ENCODE measurements at regions not wholly inside any gene's neighbourhood (a gene's known extent, or its start where the extent isn't known, plus 50 kb on each side); places are given as distances from the start of the nearest gene placed in this dataset.

DNA sequence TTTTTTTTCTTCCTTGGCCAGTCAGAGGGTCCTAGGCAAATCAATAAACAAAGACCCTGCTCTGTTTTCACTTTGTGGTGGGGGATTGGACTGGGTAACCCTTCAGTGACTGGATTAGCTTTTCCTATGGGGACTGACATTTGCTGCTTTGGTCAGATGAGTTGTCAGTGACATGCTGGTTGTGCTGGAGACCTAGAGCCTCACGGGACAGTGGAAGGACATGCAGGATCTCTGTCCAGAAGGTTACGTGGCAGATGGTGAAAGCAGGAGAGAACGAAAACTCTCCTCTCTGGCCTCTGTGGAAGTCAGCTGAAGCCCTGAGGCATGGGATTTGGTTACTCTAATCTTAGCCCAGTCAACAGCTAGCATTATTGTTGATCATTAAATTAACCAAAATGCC lies 90.0 kb upstream of the BMPER start:
- no peaks in the 10 kb centered on the region for H4K20me1 ChIP-seq (ENCODE audit: insufficient read depth)
- intact Hi-C loops (cut with micrococcal nuclease) = no loop called here
- ATAC-seq (no peak), DNase-seq (ENCODE audit: low read depth, low spot score) (no peak)
- no peaks in the 10 kb centered on the region for H3K9me2 ChIP-seq (ENCODE audit: insufficient read depth)
- H3K27ac ChIP-seq (ENCODE audit: low read depth, low read length) = no peak overlapping the region
- no peaks in the 10 kb centered on the region for H3K36me3 ChIP-seq (ENCODE audit: control insufficient read depth in 1 of 2, insufficient read depth in 2 of 2, low read length in 2 of 2)
- H3K27me3 ChIP-seq (ENCODE audit: insufficient read depth, low read length) = no peaks in the 10 kb centered on the region
- H3K9me3 ChIP-seq (ENCODE audit: control insufficient read depth in 1 of 2, insufficient read depth in 1 of 2, low read depth in 1 of 2, low read length in 2 of 2) = no peaks in the 10 kb centered on the region
- no peak overlapping the region for H3K4me3 ChIP-seq (replicated peaks in 1 of 2; ENCODE audit: low read depth in 1 of 2, low read length in 2 of 2)
- ChIA-PET CTCF (no interaction called here), RAD21 (ENCODE audit: low non-redundant PET in 1 of 2, low total read pairs in 2 of 2, uncharacterized antibody in 2 of 2, unreplicated experiment in 2 of 2) (no interaction called here), POLR2A (no interaction called here)
- BruUV-seq (replicated peaks) = no TSS peak
- no peak overlapping the region for H3K9ac ChIP-seq (ENCODE audit: low read length)
- no peaks in the 10 kb centered on the region for H3K4me1 ChIP-seq (ENCODE audit: control insufficient read depth in 1 of 2, insufficient read depth in 2 of 2, low read length in 2 of 2)
- TF ChIP-seq POLR2A (IDR thresholded peaks at IDR 0.05; ENCODE audit: borderline replicate concordance, extremely low read depth, insufficient read depth, insufficient read length) = no peak
- no peak for TF ChIP-seq ZNF274 (IDR thresholded peaks at IDR 0.05; ENCODE audit: low read depth, low read length)
- TF ChIP-seq TCF7L2 (IDR thresholded peaks at IDR 0.05; ENCODE audit: borderline replicate concordance, extremely low read depth, insufficient read depth, insufficient read length) = no peak
- no peak for TF ChIP-seq FOSL1 (IDR thresholded peaks at IDR 0.05; ENCODE audit: low read depth)
- TF ChIP-seq CBX3 (IDR thresholded peaks at IDR 0.05; ENCODE audit: low read depth) = no peak
- TF ChIP-seq CEBPB (IDR thresholded peaks at IDR 0.05; ENCODE audit: low read depth) = no peak
- no peak for TF ChIP-seq JUND (IDR thresholded peaks at IDR 0.05)
- no peak for TF ChIP-seq ZFX (IDR thresholded peaks at IDR 0.05)
- no peak for TF ChIP-seq YY1 (IDR thresholded peaks at IDR 0.05; ENCODE audit: extremely low read depth, insufficient replicate concordance, low read depth, low read length)
- no peak for TF ChIP-seq RAD21 (IDR thresholded peaks at IDR 0.05; ENCODE audit: low read depth)
- no peak for TF ChIP-seq EZH2 (IDR thresholded peaks at IDR 0.05)
- TF ChIP-seq ATF3 (IDR thresholded peaks at IDR 0.05) = no peak
- TF ChIP-seq, protein P1, sequence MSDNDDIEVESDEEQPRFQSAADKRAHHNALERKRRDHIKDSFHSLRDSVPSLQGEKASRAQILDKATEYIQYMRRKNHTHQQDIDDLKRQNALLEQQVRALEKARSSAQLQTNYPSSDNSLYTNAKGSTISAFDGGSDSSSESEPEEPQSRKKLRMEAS (IDR thresholded peaks at IDR 0.05) = no peak
- no peak for TF ChIP-seq SRF (IDR thresholded peaks at IDR 0.05; ENCODE audit: low read depth)
- no peaks in the 10 kb centered on the region for H3K79me2 ChIP-seq (ENCODE audit: insufficient read depth, low read length)
- no peak overlapping the region for H3K4me2 ChIP-seq (ENCODE audit: low read length)
- no peak overlapping the region for H2AFZ ChIP-seq (ENCODE audit: low read depth, low read length, poor library complexity, severe bottlenecking)

- ChIA-PET RAD21 (ENCODE audit: low non-redundant PET in 1 of 2, low total read pairs in 2 of 2, uncharacterized antibody in 2 of 2, unreplicated experiment in 2 of 2) (no interaction called here), POLR2A (no interaction called here), CTCF (no interaction called here)
- H3K36me3 ChIP-seq (ENCODE audit: control insufficient read depth in 1 of 2, insufficient read depth in 2 of 2, low read length in 2 of 2) = no peaks in the 10 kb centered on the region
- H3K9me2 ChIP-seq (ENCODE audit: insufficient read depth) = no peaks in the 10 kb centered on the region
- H3K79me2 ChIP-seq (ENCODE audit: insufficient read depth, low read length) = no peaks in the 10 kb centered on the region
- intact Hi-C loops (cut with micrococcal nuclease) = no loop called here
- no peak for DNase-seq (ENCODE audit: low read depth, low spot score)
- H3K27ac ChIP-seq (ENCODE audit: low read depth, low read length) = no peak overlapping the region
- no peak for TF ChIP-seq ZNF274 (IDR thresholded peaks at IDR 0.05; ENCODE audit: low read depth, low read length)
- no peak for TF ChIP-seq POLR2A (IDR thresholded peaks at IDR 0.05; ENCODE audit: borderline replicate concordance, extremely low read depth, insufficient read depth, insufficient read length)
- TF ChIP-seq, protein P1 (IDR thresholded peaks at IDR 0.05) = no peak
- no peak overlapping the region for H3K9ac ChIP-seq (ENCODE audit: low read length)
- no peaks in the 10 kb centered on the region for H3K4me1 ChIP-seq (ENCODE audit: control insufficient read depth in 1 of 2, insufficient read depth in 2 of 2, low read length in 2 of 2)
- H3K9me3 ChIP-seq (ENCODE audit: control insufficient read depth in 1 of 2, insufficient read depth in 1 of 2, low read depth in 1 of 2, low read length in 2 of 2) = no peaks in the 10 kb centered on the region
- no peaks in the 10 kb centered on the region for H4K20me1 ChIP-seq (ENCODE audit: insufficient read depth)
- H2AFZ ChIP-seq (ENCODE audit: low read depth, low read length, poor library complexity, severe bottlenecking) = no peak overlapping the region
- ATAC-seq = no peak
- no peak overlapping the region for H3K4me2 ChIP-seq (ENCODE audit: low read length)
- H3K27me3 ChIP-seq (ENCODE audit: insufficient read depth, low read length) = no peaks in the 10 kb centered on the region
- H3K4me3 ChIP-seq (replicated peaks in 1 of 2; ENCODE audit: low read depth in 1 of 2, low read length in 2 of 2) = no peak overlapping the region
- BruUV-seq (replicated peaks) = no TSS peak
These were observed 89.2 kb upstream of the BMPER start for GRCh38 chr7:33816106-33816505.

Measured in HCT116 (cell line).